CD4-positive, alpha-beta T cell treated with Interferon alpha-2 for 1 hour (primary cell): ENCODE measurements at regions not wholly inside any gene's neighbourhood (a gene's known extent, or its start where the extent isn't known, plus 50 kb on each side); places are given as distances from the start of the nearest gene placed in this dataset.
"Not testable (repeated sequence)": the region's sequence is repeated elsewhere in the genome, so short reads cannot be mapped to it uniquely, and the experiment has no call there.

Source experiments
- DNase-seq, 2 donors: peaks; one replicate each; pipeline ENCODE4 v3.0.0-alpha.2; 2020 to 2022

- no peak for DNase-seq
Observed at GRCh38 chr11:15300341-15300740, 185.6 kb downstream of the INSC start.

GRCh38 chr11:15307619-15308024, 192.9 kb downstream of the INSC start:
- DNase-seq: no peak

GRCh38 chr11:15308840-15309239, 194.1 kb downstream of the INSC start:
- no peak for DNase-seq

- no peak for DNase-seq
Observed at GRCh38 chr11:15309296-15309695, 194.6 kb downstream of the INSC start.

GRCh38 chr11:15313862-15314261, 199.1 kb downstream of the INSC start:
- DNase-seq: no peak

- no peak for DNase-seq
Observed at GRCh38 chr11:15318814-15319213, 204.1 kb downstream of the INSC start.

- no peak for DNase-seq
Observed at GRCh38 chr11:15326520-15326919, 211.8 kb downstream of the INSC start.

- no peak for DNase-seq
Observed at GRCh38 chr11:15327786-15328231, 213.1 kb downstream of the INSC start.

- no peak for DNase-seq
Observed at GRCh38 chr11:15333407-15333806, 218.7 kb downstream of the INSC start.

- no peak for DNase-seq
Observed at GRCh38 chr11:15334766-15335165, 220.0 kb downstream of the INSC start.

GRCh38 chr11:15336021-15336420, 221.3 kb downstream of the INSC start:
- no peak for DNase-seq

- no peak for DNase-seq
Observed at GRCh38 chr11:15339302-15339701, 224.6 kb downstream of the INSC start.

- no peak for DNase-seq
Observed at GRCh38 chr11:15341587-15341986, 226.9 kb downstream of the INSC start.

GRCh38 chr11:15342163-15342562, 227.4 kb downstream of the INSC start:
- no peak for DNase-seq

- DNase-seq: no peak
Observed at GRCh38 chr11:15346907-15347306, 232.2 kb downstream of the INSC start.

GRCh38 chr11:15347969-15348734, 233.4 kb downstream of the INSC start:
- no peak for DNase-seq

- no peak for DNase-seq
Observed at GRCh38 chr11:15349413-15349812, 234.7 kb downstream of the INSC start.

GRCh38 chr11:15361316-15361715, 246.6 kb downstream of the INSC start:
- no peak for DNase-seq

GRCh38 chr11:15365286-15365685, 250.6 kb downstream of the INSC start:
- not testable (repeated sequence) for DNase-seq

- DNase-seq: no peak
Observed at GRCh38 chr11:15367695-15368094, 253.0 kb downstream of the INSC start.

- DNase-seq: no peak
Observed at GRCh38 chr11:15370495-15371147, 255.9 kb downstream of the INSC start.

- DNase-seq: no peak
Observed at GRCh38 chr11:15371533-15371932, 256.8 kb downstream of the INSC start.

GRCh38 chr11:15374418-15374817, 259.7 kb downstream of the INSC start:
- no peak for DNase-seq

GRCh38 chr11:15378941-15379340, 264.2 kb downstream of the INSC start:
- DNase-seq: no peak

- no peak for DNase-seq
Observed at GRCh38 chr11:15379483-15379882, 264.8 kb downstream of the INSC start.
